Type B pancreatic cell (in vitro differentiated cells): ENCODE measurements at regions not wholly inside any gene's neighbourhood (a gene's known extent, or its start where the extent isn't known, plus 50 kb on each side); places are given as distances from the start of the nearest gene placed in this dataset.

Experiments used
- DNase-seq: peaks from one replicate; pipeline ENCODE4 v3.0.0; 2021; ENCODE audit warnings: mixed read lengths; ENCODE audit not compliant: unreplicated experiment; ENCODE audit errors: extremely low spot score
- H3K27ac Mint-ChIP-seq: 2 replicates; pipeline ENCODE4 v1.8.0; 2021; ENCODE audit warnings: mild to moderate bottlenecking, mixed read lengths
- H3K27me3 Mint-ChIP-seq: 2 replicates; pipeline ENCODE4 v1.8.0; 2021; ENCODE audit warnings: mixed read lengths
- H3K36me3 Mint-ChIP-seq: 2 replicates; pipeline ENCODE4 v1.8.0; 2021; ENCODE audit warnings: mixed read lengths
- H3K4me1 Mint-ChIP-seq: one replicate; pipeline ENCODE4 v1.8.0; 2021; ENCODE audit warnings: mixed read lengths; ENCODE audit not compliant: unreplicated experiment
- H3K4me3 Mint-ChIP-seq: 2 replicates; pipeline ENCODE4 v1.8.0; 2021; ENCODE audit warnings: mild to moderate bottlenecking, mixed read lengths
- H3K9me3 Mint-ChIP-seq: 2 replicates; pipeline ENCODE4 v1.8.0; 2021; ENCODE audit warnings: mixed read lengths
- TF ChIP-seq, protein P1 (sequence below): fragments of 200-600 bp; sonication (generic); conservative IDR thresholded peaks from 2 replicates; pipeline ENCODE4 v1.5.0; 2021; ENCODE audit warnings: antibody characterized with exemption, mild to moderate bottlenecking

DNA sequence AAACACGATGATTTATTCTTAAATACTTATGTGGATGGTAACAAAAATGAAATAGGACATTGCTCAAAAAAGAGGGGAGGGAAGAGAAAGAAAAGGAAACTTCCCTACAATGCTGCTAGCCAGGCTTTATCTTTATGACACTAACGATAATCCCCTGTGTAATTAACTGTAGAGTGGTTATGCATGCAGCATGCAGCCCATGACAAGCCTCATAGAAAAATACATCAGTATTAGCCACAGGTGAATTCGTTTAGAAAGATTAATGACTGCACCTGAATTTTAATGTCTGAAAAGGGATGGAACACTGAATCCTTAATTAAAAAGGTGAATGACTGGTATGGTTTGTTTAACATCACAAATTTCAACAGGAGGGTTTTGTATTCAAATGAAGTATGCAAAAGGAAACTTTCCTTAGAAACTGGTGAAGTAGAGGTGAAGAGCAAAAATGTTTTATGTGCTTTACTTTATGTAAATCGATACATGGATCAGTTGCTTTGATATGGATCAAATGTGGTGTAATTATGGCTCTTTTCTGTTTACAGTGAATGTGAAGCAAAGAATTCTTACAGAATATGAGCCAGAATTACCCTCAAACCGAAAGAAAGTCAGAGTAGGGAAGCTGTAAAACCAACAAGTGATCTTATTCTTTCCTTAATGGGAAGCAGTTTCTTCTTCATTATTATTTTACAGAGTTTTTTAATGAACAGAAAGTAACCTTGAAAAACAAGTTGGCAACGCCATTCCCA lies 569.6 kb upstream of the ADGRL2 start:
- no peak overlapping the region for H3K27ac Mint-ChIP-seq
- H3K4me1 Mint-ChIP-seq, result peaks cover 18% of the 10 kb centered on the region
- no peaks in the 10 kb centered on the region for H3K9me3 Mint-ChIP-seq
- TF ChIP-seq, protein P1, sequence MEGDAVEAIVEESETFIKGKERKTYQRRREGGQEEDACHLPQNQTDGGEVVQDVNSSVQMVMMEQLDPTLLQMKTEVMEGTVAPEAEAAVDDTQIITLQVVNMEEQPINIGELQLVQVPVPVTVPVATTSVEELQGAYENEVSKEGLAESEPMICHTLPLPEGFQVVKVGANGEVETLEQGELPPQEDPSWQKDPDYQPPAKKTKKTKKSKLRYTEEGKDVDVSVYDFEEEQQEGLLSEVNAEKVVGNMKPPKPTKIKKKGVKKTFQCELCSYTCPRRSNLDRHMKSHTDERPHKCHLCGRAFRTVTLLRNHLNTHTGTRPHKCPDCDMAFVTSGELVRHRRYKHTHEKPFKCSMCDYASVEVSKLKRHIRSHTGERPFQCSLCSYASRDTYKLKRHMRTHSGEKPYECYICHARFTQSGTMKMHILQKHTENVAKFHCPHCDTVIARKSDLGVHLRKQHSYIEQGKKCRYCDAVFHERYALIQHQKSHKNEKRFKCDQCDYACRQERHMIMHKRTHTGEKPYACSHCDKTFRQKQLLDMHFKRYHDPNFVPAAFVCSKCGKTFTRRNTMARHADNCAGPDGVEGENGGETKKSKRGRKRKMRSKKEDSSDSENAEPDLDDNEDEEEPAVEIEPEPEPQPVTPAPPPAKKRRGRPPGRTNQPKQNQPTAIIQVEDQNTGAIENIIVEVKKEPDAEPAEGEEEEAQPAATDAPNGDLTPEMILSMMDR, result no peak
- H3K36me3 Mint-ChIP-seq, result no peaks in the 10 kb centered on the region
- DNase-seq, result no peak
- H3K4me3 Mint-ChIP-seq, result peak overlapping the region; percentile 15
- H3K27me3 Mint-ChIP-seq, result peaks cover 11% of the 10 kb centered on the region

DNA sequence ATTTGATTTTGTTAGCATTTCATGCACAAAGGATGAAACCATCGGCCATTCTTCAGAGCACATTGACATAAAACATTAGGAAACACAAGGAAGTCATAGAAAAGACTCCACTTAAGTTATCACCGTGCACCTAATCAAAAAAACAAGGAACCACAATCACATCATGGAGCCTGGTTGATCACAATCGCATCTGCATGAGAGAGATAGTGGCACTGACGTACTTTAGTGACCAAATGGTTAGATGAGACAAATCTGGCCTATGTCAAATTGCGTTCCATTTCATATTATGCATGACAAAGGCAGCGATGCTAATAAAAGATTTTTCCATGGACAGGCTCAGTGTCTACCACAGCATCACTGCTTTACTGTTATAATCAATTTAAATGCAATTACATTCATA lies 571.8 kb upstream of the ADGRL2 start:
- Mint-ChIP-seq H3K36me3 (no peaks in the 10 kb centered on the region), H3K9me3 (no peaks in the 10 kb centered on the region), H3K27ac (no peak overlapping the region), H3K4me1 (peaks cover 25% of the 10 kb centered on the region), H3K4me3 (no peak overlapping the region), H3K27me3 (peaks cover 15% of the 10 kb centered on the region)
- TF ChIP-seq, protein P1, result no peak
- DNase-seq, result no peak

DNA sequence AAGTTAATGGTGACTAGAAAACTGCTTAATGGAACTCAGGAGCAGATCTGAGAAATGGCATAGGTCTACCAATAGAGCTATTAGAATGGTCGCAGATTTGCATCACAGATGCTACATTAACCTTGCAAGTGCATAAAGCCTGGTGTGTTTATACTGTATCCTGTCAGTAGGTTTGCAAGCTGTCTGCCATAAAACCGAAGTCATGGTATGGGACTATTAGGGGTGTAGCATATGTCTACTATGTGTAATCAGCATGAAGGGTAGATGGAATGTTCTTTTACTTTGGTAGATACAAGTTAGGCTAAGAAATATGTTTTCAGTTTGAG lies 574.2 kb upstream of the ADGRL2 start:
- DNase-seq, result no peak
- Mint-ChIP-seq H3K27me3 (peaks cover 19% of the 10 kb centered on the region), H3K36me3 (no peaks in the 10 kb centered on the region), H3K4me3 (no peak overlapping the region), H3K9me3 (no peaks in the 10 kb centered on the region), H3K4me1 (peaks cover 17% of the 10 kb centered on the region), H3K27ac (no peak overlapping the region)
- TF ChIP-seq, protein P1, result no peak

DNA sequence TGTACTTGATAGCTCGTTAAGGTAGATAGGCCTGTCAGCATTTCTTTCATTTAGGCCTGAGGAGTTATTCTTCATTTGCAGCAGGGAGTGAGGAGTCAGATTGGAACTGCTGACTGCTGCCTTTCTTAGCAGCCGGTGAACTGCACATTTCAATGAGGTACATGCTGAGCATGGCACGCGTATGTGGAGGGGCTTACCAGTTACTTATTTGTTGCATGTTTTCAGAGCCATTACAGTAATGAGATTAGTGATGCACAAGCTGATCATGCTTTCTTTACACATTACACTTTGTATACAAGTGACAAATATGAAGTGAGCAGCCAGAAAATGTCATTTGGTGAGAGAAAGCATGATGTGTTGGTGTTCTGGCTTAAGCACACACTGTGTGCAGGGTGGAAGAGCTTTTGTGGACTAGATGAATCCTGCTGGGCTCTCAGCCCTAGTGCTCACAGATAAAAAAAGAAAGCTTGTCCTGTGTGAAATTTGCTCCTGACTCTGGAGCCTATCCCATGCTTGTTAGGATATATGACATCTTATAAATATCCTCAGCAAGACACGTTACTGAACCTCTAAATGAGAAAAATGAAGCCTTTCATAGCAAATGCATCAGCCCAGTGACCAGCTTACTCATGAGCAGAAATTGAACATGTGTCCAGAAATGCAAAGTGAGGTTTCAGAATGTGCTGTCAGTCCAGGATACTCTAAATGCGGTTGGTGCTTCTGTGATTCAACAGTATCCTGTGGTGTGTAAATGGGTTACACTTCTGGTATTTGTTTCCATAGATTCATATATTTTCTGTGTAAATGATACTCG lies 574.7 kb upstream of the ADGRL2 start:
- no peaks in the 10 kb centered on the region for H3K36me3 Mint-ChIP-seq
- TF ChIP-seq, protein P1, result no peak
- H3K27ac Mint-ChIP-seq, result no peak overlapping the region
- peaks cover 14% of the 10 kb centered on the region for H3K27me3 Mint-ChIP-seq
- H3K4me1 Mint-ChIP-seq, result peaks cover 11% of the 10 kb centered on the region
- DNase-seq, result no peak
- no peak overlapping the region for H3K4me3 Mint-ChIP-seq
- H3K9me3 Mint-ChIP-seq, result no peaks in the 10 kb centered on the region

DNA sequence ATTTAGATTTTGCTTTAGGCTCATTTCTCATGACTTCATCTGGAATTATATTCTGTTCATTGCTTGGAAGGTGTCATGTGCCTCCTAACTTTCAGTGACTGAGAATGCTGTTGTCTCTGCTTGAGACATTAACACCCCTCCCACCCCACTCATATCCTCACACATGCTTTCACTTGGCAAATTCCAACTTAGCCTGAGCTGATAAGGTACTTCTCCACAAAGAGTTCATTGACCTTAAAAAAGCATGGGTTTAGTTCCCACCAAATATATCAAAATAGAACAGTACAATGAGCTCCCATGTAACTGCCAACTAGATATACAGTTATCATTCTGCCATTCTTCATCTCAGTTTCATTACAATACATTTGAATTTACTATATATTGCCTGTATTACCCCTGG lies 576.5 kb upstream of the ADGRL2 start:
- Mint-ChIP-seq H3K27me3 (peaks cover 14% of the 10 kb centered on the region), H3K36me3 (no peaks in the 10 kb centered on the region), H3K4me3 (no peak overlapping the region), H3K27ac (no peak overlapping the region), H3K4me1 (peaks cover 7% of the 10 kb centered on the region), H3K9me3 (no peaks in the 10 kb centered on the region)
- no peak for DNase-seq
- TF ChIP-seq, protein P1, result no peak
